CD4-positive, alpha-beta T cell (primary cell): ENCODE measurements at regions not wholly inside any gene's neighbourhood (a gene's known extent, or its start where the extent isn't known, plus 50 kb on each side); places are given as distances from the start of the nearest gene placed in this dataset.

ENCODE experiments used
- ATAC-seq: fragments of 200-7000 bp; cut with Tn5 transposase; one replicate; pipeline ENCODE4 v1.10.0; 2022; ENCODE audit warnings: mild to moderate bottlenecking; ENCODE audit not compliant: poor library complexity
- CTCF ChIA-PET: fragments of 350-600 bp; sonication (Branson Sonifier 250); formaldehyde crosslinking; loops from one replicate; lab custom pipeline; 2021; ENCODE audit warnings: antibody characterized with exemption, inconsistent platforms; lab: Charles Lee
- POLR2A ChIA-PET: fragments of 350-600 bp; sonication (Branson Sonifier 250); formaldehyde crosslinking; loops from one replicate; lab custom pipeline; 2021; ENCODE audit warnings: antibody characterized with exemption, inconsistent platforms; lab: Charles Lee
- DNase-seq, 14 experiments: peaks; one replicate each; pipeline ENCODE4 v3.0.0-alpha.2; 2013 to 2020; ENCODE audit warnings: mixed read lengths in 2 of 14
- H3K27ac ChIP-seq, 2 donors: one replicate each; pipeline versions ENCODE4 v1.5.1 to v1.7.0; 2013; ENCODE audit warnings: low read length in 2 of 2, low read depth in 1 of 2, mild to moderate bottlenecking in 1 of 2
- H3K27me3 ChIP-seq, 2 experiments: 1 replicate in 1 of 2; 2 replicates in 1 of 2; pipeline versions ENCODE4 v1.6.1 to v1.7.0; 2013; ENCODE audit warnings: low read length in 2 of 2, control low read depth in 1 of 2, mild to moderate bottlenecking in 1 of 2, moderate library complexity in 1 of 2; ENCODE audit not compliant: insufficient read depth in 2 of 2, control insufficient read depth in 1 of 2
- H3K36me3 ChIP-seq: one replicate; pipeline ENCODE4 v1.6.1; 2013; ENCODE audit warnings: low read length, control low read depth; ENCODE audit not compliant: insufficient read depth
- H3K4me1 ChIP-seq: one replicate; pipeline ENCODE4 v1.6.1; 2013; ENCODE audit warnings: low read length, control low read depth; ENCODE audit not compliant: insufficient read depth
- H3K4me3 ChIP-seq: one replicate; pipeline ENCODE4 v1.5.1; 2013; ENCODE audit warnings: mild to moderate bottlenecking, low read length, moderate library complexity
- H3K9me3 ChIP-seq, 2 experiments: 1 replicate in 1 of 2; 2 replicates in 1 of 2; pipeline versions ENCODE4 v1.6.1 to v1.7.0; 2013; ENCODE audit warnings: low read length in 2 of 2, mild to moderate bottlenecking in 2 of 2, control low read depth in 1 of 2, moderate library complexity in 1 of 2; ENCODE audit not compliant: control insufficient read depth in 1 of 2, insufficient read depth in 1 of 2
- H3K27ac Mint-ChIP-seq: one replicate; pipeline ENCODE4 v1.8.0; 2020; ENCODE audit warnings: mixed read lengths
- H3K27me3 Mint-ChIP-seq: one replicate; pipeline ENCODE4 v1.8.0; 2021; ENCODE audit warnings: mixed read lengths
- H3K36me3 Mint-ChIP-seq: one replicate; pipeline ENCODE4 v1.8.0; 2021; ENCODE audit warnings: low read depth, mixed read lengths
- H3K4me1 Mint-ChIP-seq: one replicate; pipeline ENCODE4 v1.8.0; 2021; ENCODE audit warnings: low read depth, mixed read lengths
- H3K4me3 Mint-ChIP-seq: one replicate; pipeline ENCODE4 v1.8.0; 2020; ENCODE audit warnings: mild to moderate bottlenecking, mixed read lengths
- H3K9me3 Mint-ChIP-seq: one replicate; pipeline ENCODE4 v1.8.0; 2020; ENCODE audit warnings: mixed read lengths
- intact Hi-C, 2 experiments: fragments of 100-400 bp; cut with DNase I in 1 of 2; cut with micrococcal nuclease in 1 of 2; formaldehyde crosslinking; loops; one replicate each; pipeline versions ENCODE4 v1.15.1 to v1.9.0; 2023 to 2025; cut with DNase I, micrococcal nuclease
- TF ChIP-seq, protein P1 (sequence below): fragments of 200-600 bp; IDR thresholded peaks from one replicate; pipeline ENCODE4 v1.8.0; 2022; ENCODE audit warnings: antibody characterized with exemption, mild to moderate bottlenecking

DNA sequence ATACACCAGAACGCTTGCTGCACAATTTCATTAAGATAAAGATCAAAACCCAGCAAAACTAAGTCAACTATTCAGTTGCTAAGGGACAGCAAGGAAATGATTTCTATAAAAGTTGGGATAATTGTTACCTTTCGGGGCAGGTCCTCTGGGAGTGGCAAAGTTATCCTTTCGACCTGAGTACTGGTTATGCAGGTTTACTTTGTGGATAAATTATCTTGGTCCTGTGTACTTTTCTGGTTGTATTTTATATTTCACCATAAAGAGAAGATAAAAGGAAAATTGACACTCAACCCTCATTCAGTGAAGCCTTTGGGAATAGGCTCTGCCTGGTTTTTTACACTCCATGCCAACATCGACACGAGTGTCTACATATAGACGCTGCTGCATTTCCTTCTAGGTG is 146.5 kb downstream of the SYK start:
- Mint-ChIP-seq H3K36me3 (no peaks in the 10 kb centered on the region), H3K27me3 (peaks cover 32% of the 10 kb centered on the region), H3K4me1 (no peaks in the 10 kb centered on the region), H3K27ac (no peak overlapping the region), H3K9me3 (no peaks in the 10 kb centered on the region), H3K4me3 (no peak overlapping the region)
- ChIA-PET POLR2A (no interaction called here), CTCF (no interaction called here)
- Histone ChIP-seq H3K9me3 (no peaks in the 10 kb centered on the region), H3K36me3 (no peaks in the 10 kb centered on the region), H3K4me1 (no peaks in the 10 kb centered on the region), H3K4me3 (no peak overlapping the region), H3K27ac (no peak overlapping the region), H3K27me3 (peaks cover 0 to 6% of the 10 kb centered on the region in 2 experiments)
- DNase-seq (no peak), ATAC-seq (no peak)
- TF ChIP-seq, protein P1, sequence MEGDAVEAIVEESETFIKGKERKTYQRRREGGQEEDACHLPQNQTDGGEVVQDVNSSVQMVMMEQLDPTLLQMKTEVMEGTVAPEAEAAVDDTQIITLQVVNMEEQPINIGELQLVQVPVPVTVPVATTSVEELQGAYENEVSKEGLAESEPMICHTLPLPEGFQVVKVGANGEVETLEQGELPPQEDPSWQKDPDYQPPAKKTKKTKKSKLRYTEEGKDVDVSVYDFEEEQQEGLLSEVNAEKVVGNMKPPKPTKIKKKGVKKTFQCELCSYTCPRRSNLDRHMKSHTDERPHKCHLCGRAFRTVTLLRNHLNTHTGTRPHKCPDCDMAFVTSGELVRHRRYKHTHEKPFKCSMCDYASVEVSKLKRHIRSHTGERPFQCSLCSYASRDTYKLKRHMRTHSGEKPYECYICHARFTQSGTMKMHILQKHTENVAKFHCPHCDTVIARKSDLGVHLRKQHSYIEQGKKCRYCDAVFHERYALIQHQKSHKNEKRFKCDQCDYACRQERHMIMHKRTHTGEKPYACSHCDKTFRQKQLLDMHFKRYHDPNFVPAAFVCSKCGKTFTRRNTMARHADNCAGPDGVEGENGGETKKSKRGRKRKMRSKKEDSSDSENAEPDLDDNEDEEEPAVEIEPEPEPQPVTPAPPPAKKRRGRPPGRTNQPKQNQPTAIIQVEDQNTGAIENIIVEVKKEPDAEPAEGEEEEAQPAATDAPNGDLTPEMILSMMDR = no peak
- intact Hi-C loops = no loop called here

DNA sequence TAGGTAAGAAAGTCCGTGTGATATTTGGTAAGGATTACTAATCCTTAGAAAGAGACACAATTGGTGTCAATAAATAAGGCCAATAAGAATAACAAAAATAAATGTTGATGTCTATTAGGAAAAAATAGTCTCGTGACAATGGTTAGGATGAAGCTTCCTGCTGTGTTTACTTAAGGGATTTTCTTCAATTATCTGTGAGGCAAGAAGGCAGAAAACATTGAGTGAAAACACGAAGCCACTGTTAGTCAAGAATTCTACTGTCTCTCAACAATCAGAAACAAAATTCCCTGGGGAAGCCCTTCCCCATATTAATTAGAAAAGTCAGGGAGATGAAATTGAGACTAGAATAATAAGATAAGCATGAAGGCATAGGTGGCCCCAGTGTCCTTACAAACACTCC is 149.0 kb downstream of the SYK start:
- ChIA-PET CTCF (no interaction called here), POLR2A (no interaction called here)
- peaks cover 33% of the 10 kb centered on the region for H3K27me3 Mint-ChIP-seq
- no peak for ATAC-seq
- TF ChIP-seq, protein P1 = no peak
- Histone ChIP-seq H3K36me3 (no peaks in the 10 kb centered on the region), H3K27ac (no peak overlapping the region), H3K27me3 (peaks cover 0 to 6% of the 10 kb centered on the region in 2 experiments), H3K4me3 (no peak overlapping the region), H3K4me1 (no peaks in the 10 kb centered on the region), H3K9me3 (no peaks in the 10 kb centered on the region)
- no peak overlapping the region for H3K27ac Mint-ChIP-seq
- H3K36me3 Mint-ChIP-seq = no peaks in the 10 kb centered on the region
- H3K4me1 Mint-ChIP-seq = no peaks in the 10 kb centered on the region
- DNase-seq = no peak
- no peaks in the 10 kb centered on the region for H3K9me3 Mint-ChIP-seq
- H3K4me3 Mint-ChIP-seq = no peak overlapping the region
- intact Hi-C loops = no loop called here

DNA sequence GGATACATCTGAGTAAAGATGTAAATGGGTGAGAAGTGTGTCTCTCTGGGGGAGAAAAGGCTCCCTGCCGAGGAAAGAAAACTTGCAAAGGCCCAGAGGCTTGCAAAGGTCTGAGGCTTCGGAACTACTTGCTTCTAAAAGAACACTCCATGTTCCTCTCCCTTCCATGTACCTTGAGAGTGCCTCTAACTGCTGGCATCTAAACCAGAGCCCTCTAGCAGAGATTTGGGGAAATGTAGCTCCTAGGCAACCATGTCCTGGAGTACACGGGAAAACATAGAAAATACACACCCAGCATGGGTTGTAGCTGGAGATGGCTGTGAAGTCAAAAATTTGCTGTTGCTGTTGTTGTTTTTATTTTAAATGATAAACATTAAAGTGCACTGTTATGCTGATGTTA is 151.6 kb downstream of the SYK start:
- no peak for DNase-seq
- H3K36me3 ChIP-seq = no peaks in the 10 kb centered on the region
- peaks cover 0 to 2% of the 10 kb centered on the region in 2 experiments for H3K27me3 ChIP-seq
- peaks cover 29% of the 10 kb centered on the region for H3K27me3 Mint-ChIP-seq
- no peaks in the 10 kb centered on the region for H3K36me3 Mint-ChIP-seq
- no peak overlapping the region for H3K4me3 ChIP-seq
- H3K4me1 ChIP-seq = no peaks in the 10 kb centered on the region
- intact Hi-C loops = no loop called here
- no peaks in the 10 kb centered on the region for H3K9me3 Mint-ChIP-seq
- TF ChIP-seq, protein P1 = no peak
- ChIA-PET CTCF (no interaction called here), POLR2A (no interaction called here)
- H3K4me3 Mint-ChIP-seq = no peak overlapping the region
- H3K4me1 Mint-ChIP-seq = no peaks in the 10 kb centered on the region
- no peaks in the 10 kb centered on the region for H3K9me3 ChIP-seq
- H3K27ac Mint-ChIP-seq = no peak overlapping the region
- no peak overlapping the region for H3K27ac ChIP-seq
- no peak for ATAC-seq
